ENCODE measurements at regions not wholly inside any gene's neighbourhood (a gene's known extent, or its start where the extent isn't known, plus 50 kb on each side); places are given as distances from the start of the nearest gene placed in this dataset.
"Not testable (repeated sequence)": the region's sequence is repeated elsewhere in the genome, so short reads cannot be mapped to it uniquely, and the experiment has no call there.

DNA sequence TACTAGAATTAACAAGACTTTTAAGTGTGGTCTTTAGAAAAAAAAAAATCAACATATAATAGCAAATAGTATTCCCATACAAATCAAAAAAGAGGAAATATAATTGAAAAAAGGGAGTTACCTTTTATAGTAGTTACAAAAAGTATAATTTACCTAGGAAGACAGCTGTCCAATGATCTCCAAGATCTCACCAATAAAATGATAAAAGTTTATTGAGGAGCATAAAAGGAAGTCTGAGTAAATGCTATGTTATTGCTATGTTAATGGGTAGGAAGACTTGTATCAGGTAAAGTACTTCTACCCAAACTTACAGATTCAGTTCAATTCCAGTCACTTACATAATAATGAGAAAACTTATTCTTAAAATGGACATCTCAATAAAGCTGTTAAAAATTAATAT lies 379.0 kb upstream of the TPM1 start:
- no peaks in the 10 kb centered on the region for H3K27me3 ChIP-seq
- no peak overlapping the region for H3K4me3 ChIP-seq
- DNase-seq, result no peak
- H3K9me3 ChIP-seq, result no peaks in the 10 kb centered on the region
- no peaks in the 10 kb centered on the region; the same call in 1 of the 2 replicates for H3K36me3 ChIP-seq

DNA sequence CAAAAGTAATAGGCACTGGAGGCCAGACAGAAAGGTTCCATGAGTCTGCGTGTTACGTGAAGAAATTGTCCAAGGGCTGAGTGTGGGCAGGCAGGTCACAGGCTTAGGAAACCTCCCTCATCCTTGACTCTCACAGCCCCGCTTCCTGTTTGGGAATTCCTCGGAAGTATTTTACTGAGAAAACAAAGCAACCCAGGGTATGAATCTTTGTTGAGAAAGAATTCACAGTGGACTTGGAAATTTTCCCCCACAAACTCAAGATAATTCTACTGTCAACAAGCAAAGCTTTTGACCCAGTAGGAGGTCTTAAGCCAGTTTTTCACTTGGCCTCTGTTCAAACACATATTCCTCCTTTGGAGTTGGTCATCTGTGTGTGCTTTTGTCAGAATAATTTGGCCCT lies 377.1 kb upstream of the TPM1 start:
- DNase-seq, result peak; percentile 5
- Histone ChIP-seq H3K9me3 (no peaks in the 10 kb centered on the region), H3K27me3 (no peaks in the 10 kb centered on the region), H3K4me3 (no peak overlapping the region), H3K36me3 (no peaks in the 10 kb centered on the region; the same call in 1 of the 2 replicates)

- H3K9me3 ChIP-seq, result no peaks in the 10 kb centered on the region
- H3K36me3 ChIP-seq, result no peaks in the 10 kb centered on the region; the same call in 1 of the 2 replicates
- DNase-seq, result no peak
- H3K27me3 ChIP-seq, result no peaks in the 10 kb centered on the region
- no peak overlapping the region for H3K4me3 ChIP-seq
Observed at GRCh38 chr15:62666046-62666445, 376.5 kb upstream of the TPM1 start.

DNA sequence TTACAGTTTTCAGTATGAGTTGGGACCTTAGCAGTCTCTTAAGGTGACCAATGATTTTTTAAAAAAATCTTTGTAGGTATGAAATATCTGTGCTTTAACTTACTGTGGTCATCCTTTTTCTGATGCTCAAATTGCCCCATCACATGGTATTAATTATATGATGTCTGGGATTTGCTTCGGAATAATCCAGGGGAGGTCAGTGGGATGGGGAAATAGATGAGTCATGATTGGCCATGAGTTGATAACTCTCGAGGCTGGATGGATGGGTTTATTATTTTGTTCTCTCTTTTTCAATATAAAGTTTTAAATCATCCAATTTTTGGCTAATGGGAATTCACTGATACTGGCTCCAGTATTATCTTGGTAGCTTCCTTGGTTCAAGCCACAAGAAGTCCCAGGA lies 370.3 kb upstream of the TPM1 start:
- Histone ChIP-seq H3K9me3 (no peaks in the 10 kb centered on the region), H3K27me3 (no peaks in the 10 kb centered on the region), H3K36me3 (peaks cover 2% of the 10 kb centered on the region), H3K4me3 (no peak overlapping the region)
- no peak for DNase-seq

DNA sequence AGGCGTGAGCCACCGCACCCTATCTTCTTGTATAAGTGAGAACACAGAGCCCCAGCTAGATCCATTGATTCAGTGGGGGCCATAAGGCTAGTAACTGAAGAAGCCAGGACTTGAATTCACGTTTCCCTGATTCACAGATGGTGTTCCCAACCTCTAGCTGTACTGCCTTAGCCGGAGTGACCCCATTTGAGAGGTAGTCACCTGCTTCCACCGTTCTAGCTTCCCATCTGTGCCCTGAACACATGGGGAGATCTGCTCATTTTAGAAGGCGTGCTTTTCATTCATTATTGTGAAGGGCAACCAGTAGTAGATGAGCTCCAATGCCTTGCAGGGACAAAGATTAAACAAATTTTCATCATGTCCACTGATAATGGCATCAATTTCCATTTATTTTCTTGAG lies 365.7 kb upstream of the TPM1 start:
- Histone ChIP-seq H3K27me3 (no peaks in the 10 kb centered on the region), H3K9me3 (no peaks in the 10 kb centered on the region), H3K36me3 (peaks cover 6% of the 10 kb centered on the region), H3K4me3 (no peak overlapping the region)
- DNase-seq, result no peak

GRCh38 chr15:62681939-62682896 lies 360.3 kb upstream of the TPM1 start:
- Histone ChIP-seq H3K27me3 (no peaks in the 10 kb centered on the region), H3K4me3 (no peak overlapping the region), H3K36me3 (0 out of 2 replicates have a peak, but pooled peaks cover 3% of the 10 kb centered on the region), H3K9me3 (no peaks in the 10 kb centered on the region)
- DNase-seq, result no peak

DNA sequence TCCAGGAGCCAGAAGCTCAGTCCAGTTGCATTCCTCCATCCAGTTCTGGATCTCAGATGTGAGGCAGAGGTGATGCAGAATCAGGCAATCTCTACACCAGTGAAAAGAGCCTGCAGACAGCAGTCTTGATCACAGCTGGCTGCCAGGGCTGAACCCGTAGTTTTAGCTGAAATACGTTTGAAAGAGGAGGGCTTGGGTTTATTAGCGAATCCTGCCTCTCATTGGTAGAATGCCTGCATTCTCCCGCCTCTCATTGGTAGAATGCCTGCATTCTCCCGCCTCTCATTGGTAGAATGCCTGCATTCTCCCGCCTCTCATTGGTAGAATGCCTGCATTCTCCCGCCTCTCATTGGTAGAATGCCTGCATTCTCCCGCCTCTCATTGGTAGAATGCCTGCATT lies 359.4 kb upstream of the TPM1 start:
- H3K36me3 ChIP-seq, H3K9me3 ChIP-seq, H3K4me3 ChIP-seq, DNase-seq, H3K27me3 ChIP-seq: not testable (repeated sequence)

GRCh38 chr15:62684123-62684808 lies 358.3 kb upstream of the TPM1 start:
- Histone ChIP-seq H3K36me3 (no peaks in the 10 kb centered on the region), H3K27me3 (no peaks in the 10 kb centered on the region), H3K9me3 (no peaks in the 10 kb centered on the region), H3K4me3 (no peak overlapping the region)
- DNase-seq, result no peak

GRCh38 chr15:62691008-62691407 lies 351.5 kb upstream of the TPM1 start:
- no peak for DNase-seq
- H3K36me3 ChIP-seq, result peaks cover 5% of the 10 kb centered on the region; the same call in 1 of the 2 replicates
- no peaks in the 10 kb centered on the region for H3K27me3 ChIP-seq
- H3K4me3 ChIP-seq, result no peak overlapping the region
- no peaks in the 10 kb centered on the region for H3K9me3 ChIP-seq

DNA sequence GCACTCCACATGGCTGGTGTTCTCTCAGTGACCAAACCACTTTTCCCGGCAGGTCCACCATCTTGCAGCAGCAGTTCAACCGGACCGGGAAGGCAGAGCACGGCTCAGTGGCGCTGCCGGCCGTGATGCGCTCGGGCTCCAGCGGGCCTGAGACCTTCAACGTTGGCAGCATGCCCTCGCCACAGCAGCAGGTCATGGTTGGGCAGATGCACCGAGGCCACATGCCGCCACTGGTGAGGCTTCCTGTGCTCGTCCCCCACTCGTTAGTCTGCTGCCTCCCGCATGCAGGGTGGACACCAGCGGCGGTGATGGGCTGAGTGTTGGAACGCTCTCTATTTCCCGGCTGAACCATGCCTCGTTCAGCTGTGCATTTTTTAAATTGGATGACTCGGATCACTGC lies 344.9 kb upstream of the TPM1 start:
- no peak for DNase-seq
- H3K36me3 ChIP-seq, result peaks cover 13% of the 10 kb centered on the region

DNA sequence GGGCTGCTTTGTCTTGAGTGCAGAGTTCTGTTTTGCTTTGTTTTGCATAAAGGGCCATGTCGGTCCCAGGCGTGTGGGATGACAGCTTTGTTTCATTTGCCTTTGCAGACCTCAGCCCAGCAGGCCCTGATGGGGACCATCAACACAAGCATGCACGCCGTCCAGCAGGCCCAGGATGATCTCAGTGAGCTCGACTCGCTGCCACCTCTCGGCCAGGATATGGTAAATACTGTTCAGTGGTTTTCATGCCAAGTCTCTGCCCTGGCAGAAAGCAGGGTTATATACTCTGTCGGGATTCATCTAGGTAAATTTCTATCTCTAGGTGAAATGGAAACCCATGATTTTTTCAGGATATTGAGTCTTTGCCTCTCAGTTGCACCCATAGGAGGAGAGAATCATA lies 343.9 kb upstream of the TPM1 start:
- peaks cover 21% of the 10 kb centered on the region for H3K36me3 ChIP-seq
- H3K27me3 ChIP-seq, result no peaks in the 10 kb centered on the region
- H3K9me3 ChIP-seq, result no peaks in the 10 kb centered on the region
- DNase-seq, result no peak
- H3K4me3 ChIP-seq, result no peak overlapping the region

More for the DNA sequence above, 344.9 kb upstream of the TPM1 start:
- H3K27me3 ChIP-seq, result no peaks in the 10 kb centered on the region
- no peak overlapping the region for H3K4me3 ChIP-seq
- no peaks in the 10 kb centered on the region for H3K9me3 ChIP-seq

DNA sequence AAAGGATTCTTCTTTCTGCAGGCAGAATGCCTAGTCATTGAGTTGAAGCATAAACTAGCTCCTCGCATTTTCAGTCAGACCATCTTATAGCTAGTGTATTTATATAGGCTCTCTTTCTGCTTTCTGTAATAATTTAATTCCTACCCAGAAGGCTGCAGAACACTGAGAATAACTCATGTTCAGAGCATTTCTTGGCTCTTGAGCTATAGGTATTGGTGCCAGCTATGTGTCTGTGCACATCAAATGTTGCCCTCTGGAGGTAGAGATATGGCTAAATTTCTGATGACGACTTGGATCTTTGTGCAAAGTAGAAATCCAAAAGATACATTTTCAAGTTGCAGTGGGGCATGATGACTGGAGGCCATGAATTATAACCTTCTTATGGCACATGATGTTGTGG lies 336.2 kb upstream of the TPM1 start:
- no peak for DNase-seq
- Histone ChIP-seq H3K9me3 (no peaks in the 10 kb centered on the region), H3K27me3 (no peaks in the 10 kb centered on the region), H3K4me3 (no peak overlapping the region), H3K36me3 (peaks cover 15% of the 10 kb centered on the region)

DNA sequence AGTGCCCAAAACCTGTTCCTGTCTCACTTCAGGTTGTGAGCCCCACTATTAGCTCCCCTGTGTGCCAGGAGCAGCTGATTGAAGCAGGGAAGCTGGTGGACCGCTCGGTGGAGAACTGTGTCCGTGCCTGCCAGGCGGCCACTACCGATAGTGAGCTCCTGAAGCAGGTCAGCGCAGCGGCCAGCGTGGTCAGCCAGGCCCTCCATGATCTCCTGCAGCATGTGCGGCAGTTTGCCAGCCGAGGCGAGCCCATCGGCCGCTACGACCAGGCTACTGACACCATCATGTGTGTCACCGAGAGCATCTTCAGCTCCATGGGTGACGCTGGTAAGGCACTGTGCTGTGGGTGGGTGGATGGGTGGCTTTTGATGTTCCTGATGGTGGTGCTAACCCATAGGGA lies 334.1 kb upstream of the TPM1 start:
- Histone ChIP-seq H3K9me3 (no peaks in the 10 kb centered on the region), H3K27me3 (no peaks in the 10 kb centered on the region), H3K36me3 (peaks cover 7% of the 10 kb centered on the region), H3K4me3 (no peak overlapping the region)
- no peak for DNase-seq

DNA sequence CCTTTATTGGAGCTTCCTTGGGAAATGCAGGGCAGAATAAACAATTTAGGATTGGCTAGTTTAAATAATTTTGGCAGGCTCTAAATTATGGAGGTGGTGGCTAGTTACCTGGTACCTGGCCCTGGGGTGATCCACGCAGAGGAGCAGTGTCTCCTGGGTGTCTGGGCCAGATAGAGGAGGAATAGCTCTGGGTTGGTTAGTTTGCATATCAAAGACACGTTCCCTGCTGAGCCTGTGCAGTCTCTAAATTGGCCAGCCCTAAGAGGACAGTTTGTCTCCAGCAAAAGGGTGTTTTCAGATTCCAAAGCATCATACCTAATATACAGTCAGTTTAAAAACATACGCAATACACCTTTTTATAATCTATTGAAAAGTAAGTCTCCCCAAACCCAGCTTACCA lies 333.3 kb upstream of the TPM1 start:
- Histone ChIP-seq H3K27me3 (no peaks in the 10 kb centered on the region), H3K9me3 (no peaks in the 10 kb centered on the region), H3K36me3 (peaks cover 3% of the 10 kb centered on the region), H3K4me3 (no peak overlapping the region)
- no peak for DNase-seq

- no peak overlapping the region for H3K4me3 ChIP-seq
- peaks cover 7% of the 10 kb centered on the region for H3K36me3 ChIP-seq
- no peaks in the 10 kb centered on the region for H3K9me3 ChIP-seq
- no peaks in the 10 kb centered on the region for H3K27me3 ChIP-seq
- no peak for DNase-seq
Observed at GRCh38 chr15:62711691-62712454, 330.7 kb upstream of the TPM1 start.

DNA sequence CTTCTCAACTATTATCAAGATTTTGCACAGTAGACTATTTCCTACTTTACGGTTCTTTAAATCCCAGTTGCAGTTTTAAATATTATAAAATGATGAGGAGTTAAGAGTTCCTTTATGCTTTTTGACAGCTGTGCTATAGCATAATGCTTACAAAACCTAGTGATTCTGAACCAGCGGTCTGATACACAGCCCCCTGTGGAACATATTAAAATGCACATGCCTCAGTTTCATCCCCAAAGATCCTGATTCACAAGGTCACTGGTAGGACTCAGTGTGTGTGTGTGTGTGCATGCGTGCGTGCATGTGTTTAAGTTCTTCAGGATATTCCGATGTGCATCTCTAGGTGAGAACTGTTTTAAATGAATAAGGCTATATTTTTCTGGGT lies 330.1 kb upstream of the TPM1 start:
- H3K36me3 ChIP-seq, result peaks cover 10% of the 10 kb centered on the region
- no peaks in the 10 kb centered on the region for H3K9me3 ChIP-seq
- DNase-seq, result no peak
- H3K4me3 ChIP-seq, result no peak overlapping the region
- H3K27me3 ChIP-seq, result no peaks in the 10 kb centered on the region

DNA sequence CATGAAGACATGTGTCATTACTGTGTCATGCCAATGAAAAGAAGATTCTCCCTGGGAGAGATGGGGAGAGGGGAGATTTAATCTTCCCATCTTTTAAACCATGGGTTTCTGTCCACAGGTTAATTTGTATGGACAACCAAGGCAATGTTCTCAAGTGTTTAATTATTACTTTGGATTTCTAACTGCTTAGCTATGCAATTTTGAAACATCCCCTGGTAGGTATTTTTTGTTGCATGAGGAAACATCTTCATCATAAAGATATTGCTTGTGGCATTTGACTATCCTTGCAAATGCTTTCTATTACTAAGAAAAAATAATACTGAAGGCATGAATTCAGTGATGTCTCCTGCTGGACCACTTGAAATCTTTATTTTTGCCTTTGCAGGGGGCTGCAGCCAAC lies 326.6 kb upstream of the TPM1 start:
- Histone ChIP-seq H3K9me3 (no peaks in the 10 kb centered on the region), H3K4me3 (no peak overlapping the region), H3K36me3 (peaks cover 28% of the 10 kb centered on the region), H3K27me3 (no peaks in the 10 kb centered on the region)
- DNase-seq, result no peak
